ENCODE measurements at regions not wholly inside any gene's neighbourhood (a gene's known extent, or its start where the extent isn't known, plus 50 kb on each side); places are given as distances from the start of the nearest gene placed in this dataset.

- Histone ChIP-seq H3K4me1 (ENCODE audit: insufficient read depth, low read length) (no peaks in the 10 kb centered on the region), H3K9me3 (ENCODE audit: insufficient read depth, low read depth, low read length) (peaks cover 57% of the 10 kb centered on the region), H3K36me3 (ENCODE audit: insufficient read depth, low read length) (peaks cover 18% of the 10 kb centered on the region; the same call in 1 of the 2 replicates), H3K9ac (ENCODE audit: low read depth, low read length) (no peak overlapping the region), H3K27me3 (ENCODE audit: insufficient read depth, low read length) (no peaks in the 10 kb centered on the region), H3K4me3 (ENCODE audit: low read length) (no peak overlapping the region), H3K27ac (ENCODE audit: low read depth, low read length) (no peak overlapping the region)
- 88% methylated on average over 6 of the region's 6 CpGs for WGBS
Observed at GRCh38 chr19:37829526-37829925, 50.1 kb upstream of the ZNF573 start.

Measured in HUES64 (cell line).